ENCODE measurements at regions not wholly inside any gene's neighbourhood (a gene's known extent, or its start where the extent isn't known, plus 50 kb on each side); places are given as distances from the start of the nearest gene placed in this dataset.
A peak's percentile ranks its signal among the peaks of the same experiment; 100 is the strongest.

- no peak overlapping the region for H3K4me3 Mint-ChIP-seq
- no peak for DNase-seq
- intact Hi-C loops (cut with micrococcal nuclease), result no loop called here
- H3K27ac Mint-ChIP-seq, result no peak overlapping the region
- no peaks in the 10 kb centered on the region for H3K36me3 Mint-ChIP-seq (ENCODE audit: low read depth)
- CTCF ChIA-PET, result interaction anchor here (0.6 to 1.4 kb wide), 3 partner anchors 8 to 369 kb away, joined by 3 to 5 read pairs (median 4); no protein-coding TSS in a partner anchor
- H3K27me3 Mint-ChIP-seq (ENCODE audit: low read depth), result peaks cover 3% of the 10 kb centered on the region
- peaks cover 22% of the 10 kb centered on the region for H3K4me1 Mint-ChIP-seq (ENCODE audit: low read depth)
- no peaks in the 10 kb centered on the region for H3K9me3 Mint-ChIP-seq
These were observed 365.0 kb upstream of the RASGEF1B start for GRCh38 chr4:81836716-81837115.

- CTCF ChIA-PET, result no interaction called here
- intact Hi-C loops (cut with micrococcal nuclease), result no loop called here
- Mint-ChIP-seq H3K27me3 (ENCODE audit: low read depth) (peaks cover 3% of the 10 kb centered on the region), H3K9me3 (no peaks in the 10 kb centered on the region), H3K36me3 (ENCODE audit: low read depth) (no peaks in the 10 kb centered on the region), H3K4me3 (no peak overlapping the region), H3K4me1 (ENCODE audit: low read depth) (peaks cover under 1% of the 10 kb centered on the region), H3K27ac (no peak overlapping the region)
- DNase-seq, result no peak
These were observed 361.9 kb upstream of the RASGEF1B start for GRCh38 chr4:81833576-81833975.

- no peak for DNase-seq
- no peaks in the 10 kb centered on the region for H3K9me3 Mint-ChIP-seq
- no peaks in the 10 kb centered on the region for H3K36me3 Mint-ChIP-seq (ENCODE audit: low read depth)
- H3K27me3 Mint-ChIP-seq (ENCODE audit: low read depth), result peaks cover 5% of the 10 kb centered on the region
- H3K4me3 Mint-ChIP-seq, result no peak overlapping the region
- intact Hi-C loops (cut with micrococcal nuclease), result loop anchor here (1.0 to 2.0 kb wide), 3 partner anchors 10 to 1288 kb away; no protein-coding TSS in a partner anchor
- no peak overlapping the region for H3K27ac Mint-ChIP-seq
- CTCF ChIA-PET, result interaction anchor here (0.8 kb wide), 1 partner anchor 122 kb away, joined by 4 read pairs; no protein-coding TSS in a partner anchor
- peaks cover 13% of the 10 kb centered on the region for H3K4me1 Mint-ChIP-seq (ENCODE audit: low read depth)
These were observed 357.3 kb upstream of the RASGEF1B start for GRCh38 chr4:81828991-81829390.

- intact Hi-C loops (cut with micrococcal nuclease), result loop anchor here (1.0 to 2.0 kb wide), 7 partner anchors 12 to 1287 kb away; no protein-coding TSS in a partner anchor
- no peak overlapping the region for H3K27ac Mint-ChIP-seq
- no peak overlapping the region for H3K4me3 Mint-ChIP-seq
These were observed 356.0 kb upstream of the RASGEF1B start for GRCh38 chr4:81827577-81828202.

GRCh38 chr4:81826817-81827424 lies 355.2 kb upstream of the RASGEF1B start:
- Mint-ChIP-seq H3K27me3 (ENCODE audit: low read depth) (peaks cover 3% of the 10 kb centered on the region), H3K4me1 (ENCODE audit: low read depth) (peaks cover 13% of the 10 kb centered on the region), H3K27ac (no peak overlapping the region), H3K9me3 (no peaks in the 10 kb centered on the region), H3K36me3 (ENCODE audit: low read depth) (no peaks in the 10 kb centered on the region), H3K4me3 (no peak overlapping the region)
- CTCF ChIA-PET, result no interaction called here
- no peak for DNase-seq
- intact Hi-C loops (cut with micrococcal nuclease), result loop anchor here (1.0 to 2.0 kb wide), 4 partner anchors 18 to 335 kb away; no protein-coding TSS in a partner anchor

More at GRCh38 chr4:81827577-81828202, 356.0 kb upstream of the RASGEF1B start:
- peaks cover 13% of the 10 kb centered on the region for H3K4me1 Mint-ChIP-seq (ENCODE audit: low read depth)
- H3K36me3 Mint-ChIP-seq (ENCODE audit: low read depth), result no peaks in the 10 kb centered on the region
- H3K9me3 Mint-ChIP-seq, result no peaks in the 10 kb centered on the region
- CTCF ChIA-PET, result no interaction called here
- peaks cover 5% of the 10 kb centered on the region for H3K27me3 Mint-ChIP-seq (ENCODE audit: low read depth)
- DNase-seq, result peak; percentile 69

GRCh38 chr4:81826335-81826734 lies 354.6 kb upstream of the RASGEF1B start:
- no peak for DNase-seq
- Mint-ChIP-seq H3K27me3 (ENCODE audit: low read depth) (peaks cover 2% of the 10 kb centered on the region), H3K36me3 (ENCODE audit: low read depth) (no peaks in the 10 kb centered on the region), H3K4me3 (no peak overlapping the region), H3K27ac (no peak overlapping the region), H3K4me1 (ENCODE audit: low read depth) (peaks cover 13% of the 10 kb centered on the region), H3K9me3 (no peaks in the 10 kb centered on the region)
- intact Hi-C loops (cut with micrococcal nuclease), result loop anchor here (2.0 kb wide), 3 partner anchors 18 to 264 kb away; no protein-coding TSS in a partner anchor
- CTCF ChIA-PET, result no interaction called here

- Mint-ChIP-seq H3K36me3 (ENCODE audit: low read depth) (no peaks in the 10 kb centered on the region), H3K9me3 (no peaks in the 10 kb centered on the region), H3K4me1 (ENCODE audit: low read depth) (no peaks in the 10 kb centered on the region), H3K27ac (no peak overlapping the region), H3K27me3 (ENCODE audit: low read depth) (peaks cover 11% of the 10 kb centered on the region), H3K4me3 (no peak overlapping the region)
- no peak for DNase-seq
- intact Hi-C loops (cut with micrococcal nuclease), result no loop called here
- CTCF ChIA-PET, result no interaction called here
These were observed 346.7 kb upstream of the RASGEF1B start for GRCh38 chr4:81818385-81818920.

- DNase-seq, result no peak
- CTCF ChIA-PET, result no interaction called here
- Mint-ChIP-seq H3K4me3 (no peak overlapping the region), H3K27ac (no peak overlapping the region), H3K36me3 (ENCODE audit: low read depth) (no peaks in the 10 kb centered on the region), H3K9me3 (no peaks in the 10 kb centered on the region), H3K27me3 (ENCODE audit: low read depth) (peaks cover 18% of the 10 kb centered on the region), H3K4me1 (ENCODE audit: low read depth) (no peaks in the 10 kb centered on the region)
- intact Hi-C loops (cut with micrococcal nuclease), result no loop called here
These were observed 344.5 kb upstream of the RASGEF1B start for GRCh38 chr4:81816031-81816761.

GRCh38 chr4:81814987-81815541 lies 343.4 kb upstream of the RASGEF1B start:
- Mint-ChIP-seq H3K9me3 (no peaks in the 10 kb centered on the region), H3K36me3 (ENCODE audit: low read depth) (no peaks in the 10 kb centered on the region), H3K4me1 (ENCODE audit: low read depth) (no peaks in the 10 kb centered on the region), H3K27ac (no peak overlapping the region), H3K4me3 (no peak overlapping the region), H3K27me3 (ENCODE audit: low read depth) (peaks cover 12% of the 10 kb centered on the region)
- DNase-seq, result no peak
- CTCF ChIA-PET, result no interaction called here
- intact Hi-C loops (cut with micrococcal nuclease), result no loop called here

- no peak for DNase-seq
- Mint-ChIP-seq H3K9me3 (no peaks in the 10 kb centered on the region), H3K27ac (no peak overlapping the region), H3K4me1 (ENCODE audit: low read depth) (no peaks in the 10 kb centered on the region), H3K27me3 (ENCODE audit: low read depth) (peaks cover 8% of the 10 kb centered on the region), H3K4me3 (no peak overlapping the region), H3K36me3 (ENCODE audit: low read depth) (no peaks in the 10 kb centered on the region)
- intact Hi-C loops (cut with micrococcal nuclease), result no loop called here
- CTCF ChIA-PET, result no interaction called here
These were observed 340.0 kb upstream of the RASGEF1B start for GRCh38 chr4:81811562-81812293.

- Mint-ChIP-seq H3K36me3 (ENCODE audit: low read depth) (no peaks in the 10 kb centered on the region), H3K4me1 (ENCODE audit: low read depth) (no peaks in the 10 kb centered on the region), H3K27me3 (ENCODE audit: low read depth) (peaks cover 7% of the 10 kb centered on the region), H3K9me3 (no peaks in the 10 kb centered on the region), H3K4me3 (no peak overlapping the region), H3K27ac (no peak overlapping the region)
- DNase-seq, result no peak
- CTCF ChIA-PET, result interaction anchor here (0.7 kb wide), 2 partner anchors 83 to 113 kb away, joined by 3 read pairs; no protein-coding TSS in a partner anchor
- intact Hi-C loops (cut with micrococcal nuclease), result no loop called here
These were observed 336.4 kb upstream of the RASGEF1B start for GRCh38 chr4:81808011-81808672.

Data from activated naive CD4-positive, alpha-beta T cell treated with anti-CD3 and anti-CD28 coated beads for 36 hours (primary cell).